ENCODE measurements at regions not wholly inside any gene's neighbourhood (a gene's known extent, or its start where the extent isn't known, plus 50 kb on each side); places are given as distances from the start of the nearest gene placed in this dataset.

GRCh38 chr13:62287764-62288163 lies 872.1 kb upstream of the PCDH20 start:
- H4K20me1 ChIP-seq (ENCODE audit: low read depth, low read length): no peaks in the 10 kb centered on the region
- H3K27me3 ChIP-seq (ENCODE audit: low read length): no peaks in the 10 kb centered on the region
- peak overlapping the region; percentile 74 for H2AFZ ChIP-seq (ENCODE audit: low read depth, low read length, severe bottlenecking)
- H3K36me3 ChIP-seq (ENCODE audit: low read length): no peaks in the 10 kb centered on the region
- no peaks in the 10 kb centered on the region for H3K9me2 ChIP-seq (replicated peaks; ENCODE audit: insufficient read depth, low read length)
- H3K27ac ChIP-seq (ENCODE audit: low read depth, low read length): no peak overlapping the region
- no peaks in the 10 kb centered on the region for H3F3A ChIP-seq (ENCODE audit: insufficient read depth)
- no peak overlapping the region for H3K4me3 ChIP-seq (ENCODE audit: insufficient read depth, low read length, poor library complexity, severe bottlenecking)
- H3K9me3 ChIP-seq (ENCODE audit: insufficient read depth, low read length): peaks cover 13% of the 10 kb centered on the region; the same call in 1 of the 2 replicates
- no peak overlapping the region for H3K4me2 ChIP-seq (ENCODE audit: low read depth, low read length, poor library complexity, severe bottlenecking)
- no peaks in the 10 kb centered on the region for H3K79me2 ChIP-seq (ENCODE audit: insufficient read depth, low read length)
- no peak overlapping the region for H3K9ac ChIP-seq (ENCODE audit: low read length)
- TF ChIP-seq CTCF (IDR thresholded peaks at IDR 0.05; ENCODE audit: insufficient read depth, low read length, poor library complexity, severe bottlenecking) (no peak), EZH2phosphoT487 (conservative IDR thresholded peaks at IDR 0.05; ENCODE audit: low read length) (no peak)

- no peaks in the 10 kb centered on the region for H3K36me3 ChIP-seq (ENCODE audit: low read length)
- H3K9ac ChIP-seq (ENCODE audit: low read length): no peak overlapping the region
- H3K27ac ChIP-seq (ENCODE audit: low read depth, low read length): no peak overlapping the region
- peak overlapping the region; percentile 7 for H3K4me2 ChIP-seq (ENCODE audit: low read depth, low read length, poor library complexity, severe bottlenecking)
- H2AFZ ChIP-seq (ENCODE audit: low read depth, low read length, severe bottlenecking): peak overlapping the region; percentile 51
- H3K9me3 ChIP-seq (ENCODE audit: insufficient read depth, low read length): 0 out of 2 replicates have a peak, but pooled peaks cover 4% of the 10 kb centered on the region
- no peaks in the 10 kb centered on the region for H3K9me2 ChIP-seq (replicated peaks; ENCODE audit: insufficient read depth, low read length)
- no peak overlapping the region for H3K4me3 ChIP-seq (ENCODE audit: insufficient read depth, low read length, poor library complexity, severe bottlenecking)
- no peaks in the 10 kb centered on the region for H3K27me3 ChIP-seq (ENCODE audit: low read length)
- H3F3A ChIP-seq (ENCODE audit: insufficient read depth): no peaks in the 10 kb centered on the region
- no peak for TF ChIP-seq EZH2phosphoT487 (conservative IDR thresholded peaks at IDR 0.05; ENCODE audit: low read length)
- no peak for TF ChIP-seq CTCF (IDR thresholded peaks at IDR 0.05; ENCODE audit: insufficient read depth, low read length, poor library complexity, severe bottlenecking)
- H4K20me1 ChIP-seq (ENCODE audit: low read depth, low read length): no peaks in the 10 kb centered on the region
- no peaks in the 10 kb centered on the region for H3K79me2 ChIP-seq (ENCODE audit: insufficient read depth, low read length)
Measured at GRCh38 chr13:62280590-62280989, 864.9 kb upstream of the PCDH20 start.

DNA sequence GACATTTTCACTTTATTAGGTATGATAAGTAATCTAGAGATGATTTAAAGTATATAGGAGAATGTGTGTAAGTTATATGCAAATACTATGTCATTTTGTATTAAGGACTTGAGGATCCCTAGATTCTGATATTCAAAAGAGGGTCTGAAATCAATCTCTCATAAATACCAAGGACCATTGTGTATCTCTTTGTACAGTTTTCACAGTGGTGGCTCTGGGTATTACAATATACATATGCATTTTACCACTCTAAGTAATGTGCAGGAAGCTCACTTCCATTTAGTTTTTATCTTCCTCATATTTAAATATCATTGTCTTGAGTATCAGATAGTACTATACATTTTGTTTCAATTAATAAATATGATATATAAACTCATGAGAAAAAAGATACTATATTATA lies 862.6 kb upstream of the PCDH20 start:
- Histone ChIP-seq H4K20me1 (ENCODE audit: low read depth, low read length) (no peaks in the 10 kb centered on the region), H3K36me3 (ENCODE audit: low read length) (no peaks in the 10 kb centered on the region), H3K9ac (ENCODE audit: low read length) (no peak overlapping the region), H3K79me2 (ENCODE audit: insufficient read depth, low read length) (no peaks in the 10 kb centered on the region), H3K9me3 (ENCODE audit: insufficient read depth, low read length) (0 out of 2 replicates have a peak, but pooled peaks cover 4% of the 10 kb centered on the region), H2AFZ (ENCODE audit: low read depth, low read length, severe bottlenecking) (no peak overlapping the region), H3K4me3 (ENCODE audit: insufficient read depth, low read length, poor library complexity, severe bottlenecking) (no peak overlapping the region), H3K4me2 (ENCODE audit: low read depth, low read length, poor library complexity, severe bottlenecking) (no peak overlapping the region), H3K27me3 (ENCODE audit: low read length) (no peaks in the 10 kb centered on the region), H3K27ac (ENCODE audit: low read depth, low read length) (no peak overlapping the region), H3K9me2 (replicated peaks; ENCODE audit: insufficient read depth, low read length) (no peaks in the 10 kb centered on the region), H3F3A (ENCODE audit: insufficient read depth) (no peaks in the 10 kb centered on the region)
- TF ChIP-seq CTCF (IDR thresholded peaks at IDR 0.05; ENCODE audit: insufficient read depth, low read length, poor library complexity, severe bottlenecking) (no peak), EZH2phosphoT487 (conservative IDR thresholded peaks at IDR 0.05; ENCODE audit: low read length) (no peak)

All from SU-DHL-6 (cell line).